ENCODE measurements at regions not wholly inside any gene's neighbourhood (a gene's known extent, or its start where the extent isn't known, plus 50 kb on each side); places are given as distances from the start of the nearest gene placed in this dataset.

GRCh38 chr1:98391175-98391574 lies 270.3 kb upstream of the SNX7 start:
- no peak for TF ChIP-seq CTCF (conservative IDR thresholded peaks at IDR 0.05; ENCODE audit: low read depth, low read length)
- DNase-seq (ENCODE audit: low read depth): no peak
- H3K4me3 ChIP-seq (ENCODE audit: low read depth, low read length): no peak overlapping the region

GRCh38 chr1:98389809-98390208 lies 271.7 kb upstream of the SNX7 start:
- no peak overlapping the region for H3K4me3 ChIP-seq (ENCODE audit: low read depth, low read length)
- no peak for TF ChIP-seq CTCF (conservative IDR thresholded peaks at IDR 0.05; ENCODE audit: low read depth, low read length)
- no peak for DNase-seq (ENCODE audit: low read depth)

GRCh38 chr1:98388441-98388840 lies 273.1 kb upstream of the SNX7 start:
- no peak for TF ChIP-seq CTCF (conservative IDR thresholded peaks at IDR 0.05; ENCODE audit: low read depth, low read length)

GRCh38 chr1:98387701-98388100 lies 273.8 kb upstream of the SNX7 start:
- no peak for DNase-seq (ENCODE audit: low read depth)
- H3K4me3 ChIP-seq (ENCODE audit: low read depth, low read length): no peak overlapping the region
- no peak for TF ChIP-seq CTCF (conservative IDR thresholded peaks at IDR 0.05; ENCODE audit: low read depth, low read length)

More at GRCh38 chr1:98388441-98388840, 273.1 kb upstream of the SNX7 start:
- H3K4me3 ChIP-seq (ENCODE audit: low read depth, low read length): no peak overlapping the region
- DNase-seq (ENCODE audit: low read depth): no peak

- no peak overlapping the region for H3K4me3 ChIP-seq (ENCODE audit: low read depth, low read length)
- TF ChIP-seq CTCF (conservative IDR thresholded peaks at IDR 0.05; ENCODE audit: low read depth, low read length): no peak
- DNase-seq (ENCODE audit: low read depth): no peak
These were observed 274.7 kb upstream of the SNX7 start for GRCh38 chr1:98386675-98387440.

GRCh38 chr1:98385652-98386051 lies 275.9 kb upstream of the SNX7 start:
- no peak for DNase-seq (ENCODE audit: low read depth)
- TF ChIP-seq CTCF (conservative IDR thresholded peaks at IDR 0.05; ENCODE audit: low read depth, low read length): no peak
- no peak overlapping the region for H3K4me3 ChIP-seq (ENCODE audit: low read depth, low read length)

Data from epithelial cell of proximal tubule (primary cell).